DND-41 (cell line): ENCODE measurements at regions not wholly inside any gene's neighbourhood (a gene's known extent, or its start where the extent isn't known, plus 50 kb on each side); places are given as distances from the start of the nearest gene placed in this dataset.

ENCODE experiments used
- ATAC-seq: fragments of 200-7000 bp; cut with Tn5 transposase; 3 replicates; pipeline ENCODE4 v1.9.1; 2021; ENCODE audit warnings: low read depth; ENCODE audit not compliant: insufficient read depth
- DNase-seq: peaks from one replicate; pipeline ENCODE4 v3.0.0-alpha.2; 2020
- H2AFZ ChIP-seq: 2 replicates; pipeline ENCODE4 v1.6.0; 2012; ENCODE audit warnings: low read depth, low read length
- H3K27ac ChIP-seq: 2 replicates; pipeline ENCODE4 v1.5.1; 2012; ENCODE audit warnings: low read length, inconsistent platforms
- H3K27me3 ChIP-seq: fragments of 200-600 bp; sonication (generic); 2 replicates; pipeline ENCODE4 v1.6.0; 2012; ENCODE audit warnings: low read length, mild to moderate bottlenecking, inconsistent platforms; ENCODE audit not compliant: insufficient read depth, poor library complexity
- H3K36me3 ChIP-seq: 2 replicates; pipeline ENCODE4 v1.5.1; 2012; ENCODE audit warnings: low read length, inconsistent platforms; ENCODE audit not compliant: insufficient read depth
- H3K4me1 ChIP-seq: 2 replicates; pipeline ENCODE4 v1.5.1; 2012; ENCODE audit warnings: mild to moderate bottlenecking, low read length; ENCODE audit not compliant: insufficient read depth
- H3K4me2 ChIP-seq: 2 replicates; pipeline ENCODE4 v1.6.0; 2012; ENCODE audit warnings: mild to moderate bottlenecking, moderate library complexity, low read length, inconsistent platforms; ENCODE audit not compliant: insufficient read depth
- H3K4me3 ChIP-seq, 2 experiments: fragments of 200-600 bp in 1 of 2; shearing (Covaris generic) in 1 of 2; 2 replicates each; pipeline ENCODE4 v1.5.1; 2012 to 2016; ENCODE audit warnings: inconsistent platforms in 2 of 2, low read length in 2 of 2, mild to moderate bottlenecking in 2 of 2, low read depth in 1 of 2, moderate library complexity in 1 of 2
- H3K79me2 ChIP-seq: 2 replicates; pipeline ENCODE4 v1.6.0; 2012; ENCODE audit warnings: low read length, inconsistent platforms; ENCODE audit not compliant: insufficient read depth
- H3K9ac ChIP-seq: 2 replicates; pipeline ENCODE4 v1.6.0; 2012; ENCODE audit warnings: low read depth, mild to moderate bottlenecking, inconsistent platforms, low read length, moderate library complexity
- H3K9me3 ChIP-seq: 2 replicates; pipeline ENCODE4 v1.5.1; 2012; ENCODE audit warnings: low read length, moderate library complexity, mild to moderate bottlenecking, inconsistent platforms; ENCODE audit not compliant: insufficient read depth, severe bottlenecking
- H4K20me1 ChIP-seq: 2 replicates; pipeline ENCODE4 v1.6.0; 2012; ENCODE audit warnings: low read length; ENCODE audit not compliant: insufficient read depth
- CTCF ChIP-seq: IDR thresholded peaks from 2 replicates; pipeline ENCODE4 v1.5.1; 2012; ENCODE audit warnings: borderline replicate concordance, low read length, moderate library complexity, mild to moderate bottlenecking; ENCODE audit not compliant: poor library complexity, severe bottlenecking; ENCODE audit errors: extremely low read depth
- EZH2 ChIP-seq: IDR thresholded peaks from 3 replicates; pipeline ENCODE4 v1.6.1; 2012; ENCODE audit warnings: borderline replicate concordance, low read depth, mild to moderate bottlenecking, moderate library complexity, low read length, inconsistent platforms; ENCODE audit not compliant: severe bottlenecking

- Histone ChIP-seq H3K4me1 (no peaks in the 10 kb centered on the region), H3K9me3 (no peaks in the 10 kb centered on the region), H3K27ac (no peak overlapping the region), H3K4me3 (no peak overlapping the region), H2AFZ (no peak overlapping the region), H3K36me3 (no peaks in the 10 kb centered on the region), H3K4me2 (no peak overlapping the region), H3K9ac (no peak overlapping the region), H3K27me3 (peaks cover 14% of the 10 kb centered on the region), H4K20me1 (no peaks in the 10 kb centered on the region), H3K79me2 (no peaks in the 10 kb centered on the region)
- DNase-seq: no peak
- no peak for ATAC-seq
- no peak for TF ChIP-seq CTCF
- TF ChIP-seq EZH2: no peak
These were observed 228.9 kb upstream of the FOXF1 start for GRCh38 chr16:86281421-86281820.

DNA sequence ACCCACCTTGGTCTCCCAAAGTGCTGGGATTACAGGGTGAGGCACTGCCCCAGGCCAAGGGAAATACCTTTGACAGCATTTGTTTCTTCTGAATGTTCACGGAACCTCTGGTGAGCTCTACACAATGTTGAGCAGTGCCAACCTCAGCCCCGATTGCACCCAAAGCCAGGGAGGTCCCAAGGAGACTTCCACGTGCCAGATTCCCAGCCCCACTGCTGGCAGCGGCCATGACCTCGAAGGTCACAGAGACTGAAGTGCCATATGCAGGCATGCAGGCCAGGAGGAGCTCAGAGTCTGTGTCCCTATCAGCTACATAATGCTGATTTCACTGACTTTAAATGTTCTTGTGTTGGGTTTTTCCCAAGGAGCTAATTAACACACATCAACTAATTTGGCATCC, 226.4 kb upstream of the FOXF1 start:
- no peak for TF ChIP-seq CTCF
- no peak overlapping the region for H2AFZ ChIP-seq
- H3K4me3 ChIP-seq: no peak overlapping the region
- H3K9ac ChIP-seq: no peak overlapping the region
- no peak overlapping the region for H3K4me2 ChIP-seq
- no peaks in the 10 kb centered on the region for H3K36me3 ChIP-seq
- no peaks in the 10 kb centered on the region for H3K9me3 ChIP-seq
- ATAC-seq: no peak
- H3K27ac ChIP-seq: no peak overlapping the region
- peaks cover 24% of the 10 kb centered on the region for H3K27me3 ChIP-seq
- no peaks in the 10 kb centered on the region for H3K79me2 ChIP-seq
- no peaks in the 10 kb centered on the region for H4K20me1 ChIP-seq
- H3K4me1 ChIP-seq: no peaks in the 10 kb centered on the region
- no peak for DNase-seq

DNA sequence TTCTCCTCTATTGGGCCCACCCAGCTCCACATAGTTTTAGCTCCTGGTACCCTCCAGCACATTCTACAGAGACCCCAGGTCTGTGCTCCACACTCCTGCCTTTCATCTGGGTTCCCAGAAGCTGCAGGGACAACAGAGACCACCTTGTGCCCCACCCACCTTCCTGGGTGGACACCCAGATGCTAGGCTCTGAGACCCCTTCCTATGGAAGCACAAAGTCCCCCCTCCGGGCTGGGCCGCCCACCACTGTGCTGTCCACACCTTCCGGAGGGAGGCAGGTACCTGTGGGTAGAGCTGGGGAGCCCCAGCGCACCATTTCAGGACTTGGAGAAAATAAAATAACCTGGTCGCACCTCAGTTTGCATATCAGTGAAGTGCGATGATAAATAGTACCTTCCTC, 224.9 kb upstream of the FOXF1 start:
- Histone ChIP-seq H3K4me2 (no peak overlapping the region), H2AFZ (no peak overlapping the region), H3K27ac (no peak overlapping the region), H3K4me1 (no peaks in the 10 kb centered on the region), H3K9me3 (no peaks in the 10 kb centered on the region), H3K36me3 (no peaks in the 10 kb centered on the region), H3K4me3 (no peak overlapping the region), H3K9ac (no peak overlapping the region), H3K27me3 (peaks cover 27% of the 10 kb centered on the region), H4K20me1 (no peaks in the 10 kb centered on the region), H3K79me2 (no peaks in the 10 kb centered on the region)
- DNase-seq (no peak), ATAC-seq (no peak)
- TF ChIP-seq CTCF: no peak
